Fibroblast of lung (primary cell): ENCODE measurements at regions not wholly inside any gene's neighbourhood (a gene's known extent, or its start where the extent isn't known, plus 50 kb on each side); places are given as distances from the start of the nearest gene placed in this dataset.

Experiments
- CTCF ChIP-seq, 2 donors: IDR thresholded peaks in 1 of 2; conservative IDR thresholded peaks in 1 of 2; 1 replicate in 1 of 2; 2 replicates in 1 of 2; pipeline ENCODE4 v1.5.1; 2011 to 2012; ENCODE audit warnings: low read length in 2 of 2, control low read depth in 1 of 2, inconsistent platforms in 1 of 2, low read depth in 1 of 2, mild to moderate bottlenecking in 1 of 2
- EZH2 ChIP-seq: IDR thresholded peaks from 2 replicates; pipeline ENCODE4 v1.5.1; 2012; ENCODE audit warnings: low read length, control low read depth, mild to moderate bottlenecking; ENCODE audit errors: missing control alignments

GRCh38 chr5:3844266-3844665 lies 248.6 kb downstream of the IRX1 start:
- no peak for TF ChIP-seq CTCF (conservative IDR thresholded peaks at IDR 0.05 in 1 of 2, IDR thresholded peaks at IDR 0.05 in 1 of 2; ENCODE audit: low read depth in 1 of 2, low read length in 2 of 2)
- no peak for TF ChIP-seq EZH2
